Memory B cell (primary cell): ENCODE measurements at regions not wholly inside any gene's neighbourhood (a gene's known extent, or its start where the extent isn't known, plus 50 kb on each side); places are given as distances from the start of the nearest gene placed in this dataset.
A peak's percentile ranks its signal among the peaks of the same experiment; 100 is the strongest.

ENCODE experiments used
- ATAC-seq: fragments of 150-1000 bp; cut with Tn5 transposase; 2 replicates; pipeline ENCODE4 v1.10.0; 2021; ENCODE audit warnings: low read depth, mild to moderate bottlenecking, moderate library complexity
- DNase-seq, 2 donors: peaks; one replicate each; pipeline ENCODE4 v3.0.0; 2022; ENCODE audit warnings: low spot score in 2 of 2
- H3K27ac Mint-ChIP-seq: one replicate; pipeline ENCODE4 v1.8.0; 2022; ENCODE audit warnings: mild to moderate bottlenecking, moderate library complexity, mixed read lengths
- H3K27me3 Mint-ChIP-seq: one replicate; pipeline ENCODE4 v1.8.0; 2022; ENCODE audit warnings: mixed read lengths
- H3K36me3 Mint-ChIP-seq: one replicate; pipeline ENCODE4 v1.8.0; 2022; ENCODE audit warnings: mild to moderate bottlenecking, mixed read lengths
- H3K4me1 Mint-ChIP-seq: one replicate; pipeline ENCODE4 v1.8.0; 2022; ENCODE audit warnings: mixed read lengths
- H3K4me3 Mint-ChIP-seq: one replicate; pipeline ENCODE4 v1.8.0; 2022; ENCODE audit warnings: mild to moderate bottlenecking, moderate library complexity, mixed read lengths
- H3K9me3 Mint-ChIP-seq: one replicate; pipeline ENCODE4 v1.8.0; 2022; ENCODE audit warnings: mixed read lengths

DNA sequence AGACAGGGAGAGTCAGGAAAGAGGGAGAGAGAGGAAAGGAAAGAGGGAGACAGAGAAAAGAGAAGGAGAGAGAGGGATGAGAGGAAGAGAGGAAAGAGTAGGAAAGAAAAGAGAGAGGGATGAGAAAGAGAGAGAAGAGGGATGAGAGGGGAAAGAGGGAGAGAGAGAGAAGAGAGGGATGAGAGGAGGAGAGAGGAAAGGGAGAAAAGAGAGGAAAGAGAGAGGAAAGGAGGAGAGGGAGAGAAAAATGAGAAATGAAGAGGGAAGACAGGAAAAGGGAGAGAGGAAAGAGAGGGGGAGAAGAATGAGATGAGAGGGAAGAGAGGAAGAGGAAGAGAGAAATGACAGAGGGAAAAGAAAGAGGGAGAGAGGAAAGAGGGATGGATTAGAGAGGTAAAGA is 207.0 kb upstream of the SKOR2 start:
- DNase-seq = no peak
- Mint-ChIP-seq H3K4me3 (no peak overlapping the region), H3K4me1 (no peaks in the 10 kb centered on the region), H3K9me3 (no peaks in the 10 kb centered on the region), H3K36me3 (no peaks in the 10 kb centered on the region), H3K27me3 (peaks cover 10% of the 10 kb centered on the region), H3K27ac (no peak overlapping the region)
- ATAC-seq = no peak

DNA sequence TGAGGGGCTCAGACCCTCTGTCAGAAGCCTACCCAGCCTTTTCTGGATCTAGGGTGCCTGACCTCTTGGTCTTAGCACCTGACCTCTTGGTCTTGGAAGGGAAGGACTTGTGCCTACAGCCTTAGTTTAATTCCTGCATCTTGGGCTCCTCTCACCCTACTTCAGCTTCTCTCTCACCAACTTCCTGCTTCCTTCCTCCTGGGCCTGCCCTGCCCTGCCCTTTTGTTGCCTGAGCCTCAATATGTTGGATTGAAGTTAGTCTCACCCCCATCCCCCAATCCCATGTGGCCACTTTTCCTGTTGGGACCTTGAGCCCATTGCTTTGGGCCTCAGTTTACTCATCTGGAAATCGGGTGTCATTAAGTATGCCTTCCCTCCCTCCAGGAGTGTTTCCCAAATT is 206.2 kb upstream of the SKOR2 start:
- DNase-seq = no peak
- no peak for ATAC-seq
- no peaks in the 10 kb centered on the region for H3K36me3 Mint-ChIP-seq
- H3K27ac Mint-ChIP-seq = no peak overlapping the region
- H3K4me3 Mint-ChIP-seq = no peak overlapping the region
- no peaks in the 10 kb centered on the region for H3K4me1 Mint-ChIP-seq
- peaks cover 10% of the 10 kb centered on the region for H3K27me3 Mint-ChIP-seq
- H3K9me3 Mint-ChIP-seq = no peaks in the 10 kb centered on the region

DNA sequence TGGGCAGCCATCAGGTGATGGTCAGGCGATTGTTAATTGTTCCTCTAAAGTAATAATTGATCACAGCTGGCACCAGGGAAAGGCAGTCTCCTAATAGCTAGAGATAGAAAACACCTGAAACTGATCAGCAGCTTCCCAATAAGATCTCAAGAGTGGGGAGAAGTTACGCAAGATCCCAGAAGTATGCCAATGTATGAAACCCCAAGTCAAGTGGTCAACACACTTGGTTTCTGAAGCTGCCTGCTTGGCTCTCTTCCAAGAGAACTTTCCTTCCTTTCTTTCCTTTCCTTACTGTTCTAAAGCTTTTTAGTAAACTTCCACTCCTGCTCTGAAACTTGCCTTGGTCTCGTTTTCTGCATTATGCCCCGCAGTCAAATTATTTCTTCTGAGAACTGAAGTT is 201.6 kb upstream of the SKOR2 start:
- H3K27ac Mint-ChIP-seq = no peak overlapping the region
- H3K4me3 Mint-ChIP-seq = no peak overlapping the region
- no peaks in the 10 kb centered on the region for H3K9me3 Mint-ChIP-seq
- no peaks in the 10 kb centered on the region for H3K36me3 Mint-ChIP-seq
- H3K27me3 Mint-ChIP-seq = peaks cover 6% of the 10 kb centered on the region
- DNase-seq (no peak), ATAC-seq (no peak)
- no peaks in the 10 kb centered on the region for H3K4me1 Mint-ChIP-seq

- no peak overlapping the region for H3K27ac Mint-ChIP-seq
- DNase-seq = no peak
- H3K4me1 Mint-ChIP-seq = no peaks in the 10 kb centered on the region
- H3K4me3 Mint-ChIP-seq = no peak overlapping the region
- no peak for ATAC-seq
- H3K27me3 Mint-ChIP-seq = peaks cover 2% of the 10 kb centered on the region
- no peaks in the 10 kb centered on the region for H3K36me3 Mint-ChIP-seq
- peaks cover 5% of the 10 kb centered on the region for H3K9me3 Mint-ChIP-seq
Measured at GRCh38 chr18:47448956-47449355, 197.5 kb upstream of the SKOR2 start.

GRCh38 chr18:47441914-47442313 is 190.5 kb upstream of the SKOR2 start:
- H3K36me3 Mint-ChIP-seq = no peaks in the 10 kb centered on the region
- H3K27me3 Mint-ChIP-seq = peaks cover 14% of the 10 kb centered on the region
- DNase-seq = no peak
- H3K27ac Mint-ChIP-seq = no peak overlapping the region
- no peak for ATAC-seq
- peaks cover 8% of the 10 kb centered on the region for H3K9me3 Mint-ChIP-seq
- H3K4me3 Mint-ChIP-seq = no peak overlapping the region
- no peaks in the 10 kb centered on the region for H3K4me1 Mint-ChIP-seq

GRCh38 chr18:47438001-47438400 is 186.5 kb upstream of the SKOR2 start:
- no peak overlapping the region for H3K27ac Mint-ChIP-seq
- H3K36me3 Mint-ChIP-seq = no peaks in the 10 kb centered on the region
- no peaks in the 10 kb centered on the region for H3K4me1 Mint-ChIP-seq
- H3K27me3 Mint-ChIP-seq = peaks cover 20% of the 10 kb centered on the region
- no peak for ATAC-seq
- peaks cover 2% of the 10 kb centered on the region for H3K9me3 Mint-ChIP-seq
- DNase-seq = no peak
- no peak overlapping the region for H3K4me3 Mint-ChIP-seq

DNA sequence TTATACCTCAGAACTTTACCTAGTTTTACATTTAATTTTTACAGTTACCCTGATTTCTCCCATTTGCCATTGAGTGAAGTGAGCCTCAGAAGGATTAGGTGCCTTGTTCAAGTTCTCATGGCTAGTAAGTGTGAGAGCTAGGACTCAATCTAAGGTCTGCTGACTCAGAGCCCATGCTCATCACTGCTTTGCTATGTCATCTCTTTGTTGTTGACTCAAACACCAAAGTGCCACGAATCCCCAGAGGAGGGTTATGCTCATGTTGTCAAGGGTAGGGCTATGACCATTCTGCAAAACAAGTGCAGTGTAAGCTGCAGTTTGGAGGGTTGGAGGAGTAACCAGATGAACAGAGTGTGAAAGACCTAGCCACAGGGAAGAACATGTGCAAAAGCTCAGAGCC is 185.4 kb upstream of the SKOR2 start:
- Mint-ChIP-seq H3K9me3 (peaks cover 2% of the 10 kb centered on the region), H3K4me1 (no peaks in the 10 kb centered on the region), H3K27me3 (peaks cover 20% of the 10 kb centered on the region), H3K4me3 (no peak overlapping the region), H3K36me3 (no peaks in the 10 kb centered on the region), H3K27ac (no peak overlapping the region)
- DNase-seq (no peak), ATAC-seq (no peak)

GRCh38 chr18:47434214-47434746 is 182.8 kb upstream of the SKOR2 start:
- Mint-ChIP-seq H3K27me3 (peaks cover 11% of the 10 kb centered on the region), H3K4me3 (no peak overlapping the region), H3K4me1 (no peaks in the 10 kb centered on the region), H3K9me3 (peaks cover 2% of the 10 kb centered on the region), H3K27ac (no peak overlapping the region), H3K36me3 (no peaks in the 10 kb centered on the region)
- DNase-seq (no peak), ATAC-seq (no peak)

DNA sequence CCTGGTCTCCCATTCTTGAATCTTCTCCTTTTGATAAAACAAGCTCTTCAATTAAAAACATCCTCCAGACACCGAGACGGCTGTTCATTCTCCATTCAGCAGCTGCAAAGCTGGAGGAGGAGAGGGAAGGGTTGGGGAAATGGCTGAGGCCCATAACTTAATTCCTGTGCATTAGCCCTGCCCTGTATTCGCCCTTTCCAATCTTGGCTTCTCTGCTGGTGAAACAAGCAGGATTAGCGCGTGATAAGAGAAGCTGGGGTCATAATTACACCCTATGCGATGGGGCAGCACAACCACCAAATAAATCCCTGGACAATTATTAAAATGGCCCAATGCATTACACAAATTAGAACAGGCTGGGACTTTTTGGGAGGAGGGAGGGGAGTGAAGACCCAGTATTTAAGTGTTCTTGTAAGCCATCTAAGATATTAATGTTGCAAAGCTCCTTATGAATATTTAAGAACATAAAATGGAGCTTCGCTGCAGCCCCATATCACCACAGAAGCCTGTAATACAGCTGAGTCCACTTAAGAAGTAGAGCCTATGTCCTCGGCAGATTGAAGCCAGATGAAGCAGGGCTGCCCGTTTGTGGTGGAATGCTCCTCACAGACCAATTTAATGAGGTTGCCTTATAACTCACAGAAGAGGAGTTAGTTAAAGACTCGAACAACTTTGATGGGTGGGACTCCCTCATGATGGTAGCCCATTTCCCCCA is 176.6 kb upstream of the SKOR2 start:
- Mint-ChIP-seq H3K36me3 (no peaks in the 10 kb centered on the region), H3K27me3 (no peaks in the 10 kb centered on the region)

DNA sequence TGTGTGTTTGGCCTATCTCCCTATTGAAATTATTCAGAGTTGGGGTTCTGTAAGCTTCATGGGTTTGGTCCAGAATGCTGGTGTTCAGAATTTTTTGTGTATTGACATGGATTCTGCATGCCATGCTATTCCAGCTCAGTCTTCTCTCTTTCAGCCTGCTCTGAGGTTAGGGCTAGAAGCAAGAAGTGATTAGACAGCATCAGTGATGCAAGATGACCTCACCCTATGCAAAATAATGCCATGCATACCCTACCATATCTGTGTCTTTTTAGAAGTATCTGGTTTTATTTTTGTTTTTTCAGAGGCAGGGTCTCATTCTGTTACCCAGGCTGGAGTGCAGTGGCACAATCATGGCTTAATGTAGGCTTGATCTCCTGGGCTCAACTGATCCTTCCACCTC is 175.6 kb upstream of the SKOR2 start:
- Mint-ChIP-seq H3K36me3 (no peaks in the 10 kb centered on the region), H3K27me3 (no peaks in the 10 kb centered on the region), H3K9me3 (no peaks in the 10 kb centered on the region), H3K27ac (no peak overlapping the region), H3K4me1 (no peaks in the 10 kb centered on the region), H3K4me3 (no peak overlapping the region)
- no peak for DNase-seq
- ATAC-seq = no peak

More for the DNA sequence above, 176.6 kb upstream of the SKOR2 start:
- H3K27ac Mint-ChIP-seq = no peak overlapping the region
- DNase-seq (no peak), ATAC-seq (no peak)
- no peak overlapping the region for H3K4me3 Mint-ChIP-seq
- no peaks in the 10 kb centered on the region for H3K9me3 Mint-ChIP-seq
- H3K4me1 Mint-ChIP-seq = no peaks in the 10 kb centered on the region

DNA sequence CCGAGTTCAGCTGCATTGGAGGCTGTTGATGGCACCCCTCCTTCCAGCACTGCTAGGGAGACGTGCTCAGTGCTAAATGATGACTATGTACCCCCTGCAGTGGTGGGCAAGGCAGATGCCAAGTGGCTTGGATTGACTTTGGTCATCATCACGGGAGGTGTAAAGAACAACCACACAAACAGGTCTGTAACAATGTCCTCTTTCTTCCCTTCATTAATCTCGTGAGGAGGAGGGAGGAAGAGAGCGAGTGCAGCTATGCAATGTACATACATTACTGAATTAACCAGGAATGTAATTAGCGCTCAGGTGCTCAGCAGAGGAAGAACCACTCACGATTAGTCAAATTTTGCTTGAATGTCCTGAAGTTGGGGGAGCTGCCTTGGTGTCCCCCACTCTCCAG is 173.9 kb upstream of the SKOR2 start:
- Mint-ChIP-seq H3K4me3 (no peak overlapping the region), H3K4me1 (peaks cover 2% of the 10 kb centered on the region), H3K9me3 (no peaks in the 10 kb centered on the region), H3K27me3 (no peaks in the 10 kb centered on the region), H3K36me3 (no peaks in the 10 kb centered on the region), H3K27ac (no peak overlapping the region)
- DNase-seq = no peak
- ATAC-seq = no peak

GRCh38 chr18:47422524-47422923 is 171.1 kb upstream of the SKOR2 start:
- Mint-ChIP-seq H3K27ac (no peak overlapping the region), H3K27me3 (peaks cover 4% of the 10 kb centered on the region), H3K9me3 (no peaks in the 10 kb centered on the region), H3K36me3 (no peaks in the 10 kb centered on the region), H3K4me3 (no peak overlapping the region), H3K4me1 (peaks cover 9% of the 10 kb centered on the region)
- ATAC-seq (no peak), DNase-seq (no peak)

DNA sequence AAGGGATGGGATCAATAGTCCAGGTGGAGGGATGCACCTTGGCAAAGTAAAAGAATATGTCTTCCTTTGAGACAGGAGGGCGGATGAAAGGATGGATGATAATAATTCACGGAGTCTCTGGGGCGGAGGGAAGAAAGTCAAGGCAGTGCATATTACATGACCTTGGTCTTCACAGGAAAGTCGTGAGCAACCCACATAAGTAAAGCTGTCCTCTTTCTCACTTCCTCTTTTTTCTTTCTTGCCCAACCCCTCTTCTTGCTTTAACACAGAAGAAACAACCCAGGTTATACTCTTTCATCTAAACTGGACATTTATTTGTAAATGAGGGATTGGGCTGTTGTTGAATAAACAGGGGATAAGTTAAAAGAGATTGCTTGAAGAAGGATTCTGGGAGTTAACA is 168.7 kb upstream of the SKOR2 start:
- Mint-ChIP-seq H3K4me1 (peaks cover 9% of the 10 kb centered on the region), H3K27ac (no peak overlapping the region), H3K36me3 (no peaks in the 10 kb centered on the region), H3K27me3 (peaks cover 11% of the 10 kb centered on the region), H3K9me3 (no peaks in the 10 kb centered on the region), H3K4me3 (peak overlapping the region; percentile 49)
- ATAC-seq (peak; percentile 93), DNase-seq (peak in 1 of 2 donors; percentile 4)

GRCh38 chr18:47418746-47419145 is 167.3 kb upstream of the SKOR2 start:
- DNase-seq (no peak), ATAC-seq (no peak)
- H3K9me3 Mint-ChIP-seq = no peaks in the 10 kb centered on the region
- H3K27me3 Mint-ChIP-seq = peaks cover 18% of the 10 kb centered on the region
- no peaks in the 10 kb centered on the region for H3K36me3 Mint-ChIP-seq
- no peak overlapping the region for H3K4me3 Mint-ChIP-seq
- peaks cover 9% of the 10 kb centered on the region for H3K4me1 Mint-ChIP-seq
- H3K27ac Mint-ChIP-seq = no peak overlapping the region

DNA sequence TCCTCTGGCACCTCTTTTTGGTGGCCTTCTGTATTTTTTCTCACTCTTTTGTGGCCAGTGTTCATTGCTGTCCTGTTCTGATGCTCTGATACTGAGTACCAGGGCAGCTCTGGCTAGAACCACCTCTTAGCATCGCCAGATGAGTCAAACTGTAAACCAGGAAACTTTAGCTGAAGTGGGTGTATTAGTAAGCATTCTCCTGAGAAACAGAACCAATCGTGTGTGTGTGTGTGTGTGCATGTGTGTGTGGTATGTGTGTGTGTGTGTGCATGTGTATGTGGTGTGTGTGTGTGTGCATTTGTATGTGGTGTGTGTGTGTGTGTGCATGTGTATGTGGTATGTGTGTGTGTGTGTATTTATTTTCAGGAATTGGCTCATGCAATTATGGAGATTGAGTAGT is 166.3 kb upstream of the SKOR2 start:
- H3K36me3 Mint-ChIP-seq = no peaks in the 10 kb centered on the region
- H3K9me3 Mint-ChIP-seq = no peaks in the 10 kb centered on the region
- DNase-seq (no peak), ATAC-seq (no peak)
- peaks cover 23% of the 10 kb centered on the region for H3K27me3 Mint-ChIP-seq
- H3K4me3 Mint-ChIP-seq = no peak overlapping the region
- peaks cover 9% of the 10 kb centered on the region for H3K4me1 Mint-ChIP-seq
- H3K27ac Mint-ChIP-seq = no peak overlapping the region
